Smooth muscle cell (in vitro differentiated cells): ENCODE measurements at regions not wholly inside any gene's neighbourhood (a gene's known extent, or its start where the extent isn't known, plus 50 kb on each side); places are given as distances from the start of the nearest gene placed in this dataset.

Source experiments
- DNase-seq: peaks from one replicate; lab custom pipeline; 2025; ENCODE audit not compliant: unreplicated experiment; lab: John Stamatoyannopoulos, UW
- H2AFZ ChIP-seq: fragments of 200-600 bp; sonication (generic); 2 replicates; pipeline ENCODE4 v1.6.0; 2016; ENCODE audit warnings: antibody characterized with exemption, low read depth, mild to moderate bottlenecking
- H3F3A ChIP-seq: fragments of 200-600 bp; sonication (generic); 2 replicates; pipeline ENCODE4 v1.6.0; 2017; ENCODE audit warnings: antibody characterized with exemption, low read depth
- H3K27ac ChIP-seq: fragments of 200-600 bp; sonication (generic); 2 replicates; pipeline ENCODE4 v1.5.1; 2016; ENCODE audit warnings: low read depth, mild to moderate bottlenecking
- H3K27me3 ChIP-seq: fragments of 200-600 bp; sonication (generic); 2 replicates; pipeline ENCODE4 v1.6.1; 2016; ENCODE audit warnings: low read depth, mild to moderate bottlenecking
- H3K36me3 ChIP-seq: fragments of 200-600 bp; sonication (generic); 2 replicates; pipeline ENCODE4 v1.5.1; 2016; ENCODE audit warnings: low read depth
- H3K4me1 ChIP-seq: fragments of 200-600 bp; sonication (generic); 2 replicates; pipeline ENCODE4 v1.5.1; 2016; ENCODE audit warnings: low read depth
- H3K4me2 ChIP-seq: fragments of 200-600 bp; sonication (generic); 2 replicates; pipeline ENCODE4 v1.6.0; 2016; ENCODE audit warnings: mild to moderate bottlenecking
- H3K4me3 ChIP-seq: fragments of 200-600 bp; sonication (generic); 2 replicates; pipeline ENCODE4 v1.5.1; 2016; ENCODE audit warnings: mild to moderate bottlenecking
- H3K79me2 ChIP-seq: fragments of 200-600 bp; sonication (generic); 2 replicates; pipeline ENCODE4 v1.6.0; 2016; ENCODE audit warnings: low read depth, mild to moderate bottlenecking
- H3K9ac ChIP-seq: fragments of 200-600 bp; sonication (generic); 2 replicates; pipeline ENCODE4 v1.6.0; 2016; ENCODE audit warnings: low read depth
- H3K9me3 ChIP-seq: fragments of 200-600 bp; sonication (generic); replicated peaks from 2 replicates; pipeline ENCODE4 v1.5.1; 2016; ENCODE audit warnings: low read depth
- H4K20me1 ChIP-seq: fragments of 200-600 bp; sonication (generic); 2 replicates; pipeline ENCODE4 v1.6.0; 2016; ENCODE audit warnings: low read depth
- CTCF ChIP-seq: fragments of 200-600 bp; sonication (generic); IDR thresholded peaks from 2 replicates; pipeline ENCODE4 v1.5.1; 2017; ENCODE audit warnings: borderline replicate concordance, mild to moderate bottlenecking, antibody characterized with exemption; ENCODE audit not compliant: insufficient read depth, poor library complexity, severe bottlenecking
- WGBS: methylation state at CpG from one replicate; pipeline ENCODE4 v1.1.7; 2016; ENCODE audit warnings: low lambda C conversion rate; 5-methylcytosine and 5-hydroxymethylcytosine counted together

GRCh38 chr18:33960417-33960816 is 264.3 kb downstream of the NOL4 start:
- Histone ChIP-seq H4K20me1 (no peaks in the 10 kb centered on the region), H3K9ac (no peak overlapping the region), H3K4me2 (no peak overlapping the region), H3K27ac (no peak overlapping the region), H3F3A (no peaks in the 10 kb centered on the region), H3K36me3 (no peaks in the 10 kb centered on the region), H3K27me3 (no peaks in the 10 kb centered on the region), H3K4me3 (no peak overlapping the region), H3K9me3 (no peaks in the 10 kb centered on the region), H2AFZ (no peak overlapping the region), H3K79me2 (no peaks in the 10 kb centered on the region), H3K4me1 (no peaks in the 10 kb centered on the region)
- TF ChIP-seq CTCF = no peak
- DNase-seq = no peak

GRCh38 chr18:33959609-33960008 is 265.1 kb downstream of the NOL4 start:
- no peak overlapping the region for H2AFZ ChIP-seq
- 77% methylated on average over 2 of the region's 2 CpGs for WGBS
- H3K9ac ChIP-seq = no peak overlapping the region
- no peaks in the 10 kb centered on the region for H3K27me3 ChIP-seq
- H3F3A ChIP-seq = no peaks in the 10 kb centered on the region
- no peak overlapping the region for H3K4me2 ChIP-seq
- no peak for DNase-seq
- no peaks in the 10 kb centered on the region for H3K36me3 ChIP-seq
- TF ChIP-seq CTCF = no peak
- no peaks in the 10 kb centered on the region for H3K9me3 ChIP-seq
- no peak overlapping the region for H3K4me3 ChIP-seq
- no peaks in the 10 kb centered on the region for H3K79me2 ChIP-seq
- no peak overlapping the region for H3K27ac ChIP-seq
- H4K20me1 ChIP-seq = no peaks in the 10 kb centered on the region
- no peaks in the 10 kb centered on the region for H3K4me1 ChIP-seq

GRCh38 chr18:33957707-33958106 is 267.0 kb downstream of the NOL4 start:
- no peak for DNase-seq
- no peak overlapping the region for H2AFZ ChIP-seq
- H3K9me3 ChIP-seq = no peaks in the 10 kb centered on the region
- no peaks in the 10 kb centered on the region for H3K79me2 ChIP-seq
- H3K27me3 ChIP-seq = no peaks in the 10 kb centered on the region
- no peaks in the 10 kb centered on the region for H3F3A ChIP-seq
- H3K36me3 ChIP-seq = no peaks in the 10 kb centered on the region
- H3K4me2 ChIP-seq = no peak overlapping the region
- no peaks in the 10 kb centered on the region for H4K20me1 ChIP-seq
- H3K9ac ChIP-seq = no peak overlapping the region
- TF ChIP-seq CTCF = no peak
- WGBS = 88% methylated on average over 5 of the region's 5 CpGs
- H3K27ac ChIP-seq = no peak overlapping the region
- H3K4me3 ChIP-seq = no peak overlapping the region
- H3K4me1 ChIP-seq = no peaks in the 10 kb centered on the region

GRCh38 chr18:33951031-33951430 is 273.7 kb downstream of the NOL4 start:
- Histone ChIP-seq H2AFZ (no peak overlapping the region), H3F3A (no peaks in the 10 kb centered on the region), H3K27ac (no peak overlapping the region), H3K4me3 (no peak overlapping the region), H3K4me2 (no peak overlapping the region), H3K79me2 (no peaks in the 10 kb centered on the region), H4K20me1 (no peaks in the 10 kb centered on the region), H3K27me3 (no peaks in the 10 kb centered on the region), H3K9ac (no peak overlapping the region), H3K4me1 (no peaks in the 10 kb centered on the region), H3K36me3 (no peaks in the 10 kb centered on the region), H3K9me3 (no peaks in the 10 kb centered on the region)
- DNase-seq = no peak
- 96% methylated on average over 1 of the region's 1 CpG for WGBS
- no peak for TF ChIP-seq CTCF
